OCI-LY3 (cell line): ENCODE measurements at regions not wholly inside any gene's neighbourhood (a gene's known extent, or its start where the extent isn't known, plus 50 kb on each side); places are given as distances from the start of the nearest gene placed in this dataset.

Experiments
- H2AFZ ChIP-seq: fragments of 200-600, 300-600 bp; shearing (Covaris generic); 2 replicates; pipeline ENCODE4 v1.6.0; 2014; ENCODE audit warnings: antibody characterized with exemption, low read depth, low read length
- H3K27ac ChIP-seq: fragments of 200-600, 300-600 bp; sonication (generic); 2 replicates; pipeline ENCODE4 v1.5.1; 2014; ENCODE audit warnings: mild to moderate bottlenecking, low read length, moderate library complexity, mixed read lengths
- H3K27me3 ChIP-seq: fragments of 200-600, 300-600 bp; sonication (generic); 2 replicates; pipeline ENCODE4 v1.6.1; 2014; ENCODE audit warnings: low read depth, low read length, mixed read lengths
- H3K36me3 ChIP-seq: fragments of 200-600, 300-600 bp; sonication (generic); replicated peaks from 2 replicates; pipeline ENCODE3; 2014; ENCODE audit warnings: low read depth, low read length, mixed read lengths
- H3K4me1 ChIP-seq: fragments of 300-600, 200-600 bp; sonication (generic); 2 replicates; pipeline ENCODE4 v1.6.1; 2014; ENCODE audit warnings: low read length, mixed read lengths
- H3K4me2 ChIP-seq: fragments of 200-600, 300-600 bp; sonication (generic); 2 replicates; pipeline ENCODE4 v1.6.1; 2014; ENCODE audit warnings: low read length, mixed read lengths
- H3K4me3 ChIP-seq: fragments of 300-600, 200-600 bp; sonication (generic); 2 replicates; pipeline ENCODE4 v1.5.1; 2014; ENCODE audit warnings: antibody characterized with exemption, mild to moderate bottlenecking, low read length, moderate library complexity
- H3K79me2 ChIP-seq: fragments of 300-600, 200-600 bp; shearing (Covaris generic); 2 replicates; pipeline ENCODE4 v1.6.1; 2014; ENCODE audit warnings: mild to moderate bottlenecking, low read length, mixed read lengths
- H3K9ac ChIP-seq: fragments of 300-600, 200-600 bp; shearing (Covaris generic); 2 replicates; pipeline ENCODE4 v1.6.0; 2014; ENCODE audit warnings: mild to moderate bottlenecking, low read length, moderate library complexity
- H3K9me3 ChIP-seq: fragments of 200-600, 300-600 bp; shearing (Covaris generic); 2 replicates; pipeline ENCODE4 v1.6.1; 2014; ENCODE audit warnings: low read length, mixed read lengths; ENCODE audit not compliant: insufficient read depth
- H4K20me1 ChIP-seq: fragments of 200-600, 300-600 bp; sonication (generic); 2 replicates; pipeline ENCODE4 v1.6.1; 2016; ENCODE audit warnings: low read length, mixed read lengths; ENCODE audit not compliant: insufficient read depth
- CTCF ChIP-seq: fragments of 200-600, 300-600 bp; sonication (generic); IDR thresholded peaks from 2 replicates; pipeline ENCODE4 v1.5.1; 2014; ENCODE audit warnings: antibody characterized with exemption, low read length, low read depth
- EZH2phosphoT487 ChIP-seq: fragments of 200-600 bp; shearing (Covaris generic); IDR thresholded peaks from 2 replicates; pipeline ENCODE4 v1.6.1; 2018; ENCODE audit warnings: antibody characterized with exemption, mixed run types, low read depth

- H3K27me3 ChIP-seq: no peaks in the 10 kb centered on the region
- no peaks in the 10 kb centered on the region for H3K4me1 ChIP-seq
- H3K9me3 ChIP-seq: peaks cover 8% of the 10 kb centered on the region; the same call in 1 of the 2 replicates
- H3K79me2 ChIP-seq: no peaks in the 10 kb centered on the region
- TF ChIP-seq EZH2phosphoT487 (no peak), CTCF (no peak)
- H3K36me3 ChIP-seq: no peaks in the 10 kb centered on the region
- H4K20me1 ChIP-seq: no peaks in the 10 kb centered on the region
- no peak overlapping the region for H3K4me2 ChIP-seq
- H3K9ac ChIP-seq: no peak overlapping the region
- no peak overlapping the region for H3K27ac ChIP-seq
- H3K4me3 ChIP-seq: no peak overlapping the region
- no peak overlapping the region for H2AFZ ChIP-seq
Measured at GRCh38 chr4:134393592-134393991, 192.0 kb upstream of the PABPC4L start.

GRCh38 chr4:134390319-134390718 lies 188.7 kb upstream of the PABPC4L start:
- H3K9me3 ChIP-seq: no peaks in the 10 kb centered on the region
- H3K27me3 ChIP-seq: no peaks in the 10 kb centered on the region
- no peaks in the 10 kb centered on the region for H4K20me1 ChIP-seq
- H3K4me1 ChIP-seq: no peaks in the 10 kb centered on the region
- no peak overlapping the region for H3K4me3 ChIP-seq
- TF ChIP-seq EZH2phosphoT487 (no peak), CTCF (no peak)
- H3K9ac ChIP-seq: no peak overlapping the region
- no peaks in the 10 kb centered on the region for H3K36me3 ChIP-seq
- H3K4me2 ChIP-seq: no peak overlapping the region
- no peak overlapping the region for H2AFZ ChIP-seq
- H3K27ac ChIP-seq: no peak overlapping the region
- H3K79me2 ChIP-seq: no peaks in the 10 kb centered on the region

- no peak overlapping the region for H2AFZ ChIP-seq
- no peaks in the 10 kb centered on the region for H3K4me1 ChIP-seq
- no peaks in the 10 kb centered on the region for H3K79me2 ChIP-seq
- no peaks in the 10 kb centered on the region for H3K9me3 ChIP-seq
- H3K4me2 ChIP-seq: no peak overlapping the region
- no peaks in the 10 kb centered on the region for H3K36me3 ChIP-seq
- no peaks in the 10 kb centered on the region for H4K20me1 ChIP-seq
- H3K27me3 ChIP-seq: no peaks in the 10 kb centered on the region
- TF ChIP-seq CTCF (no peak), EZH2phosphoT487 (no peak)
- no peak overlapping the region for H3K27ac ChIP-seq
- H3K4me3 ChIP-seq: no peak overlapping the region
- no peak overlapping the region for H3K9ac ChIP-seq
Measured at GRCh38 chr4:134388351-134388750, 186.8 kb upstream of the PABPC4L start.

- no peaks in the 10 kb centered on the region for H3K9me3 ChIP-seq
- H3K27ac ChIP-seq: no peak overlapping the region
- H3K4me1 ChIP-seq: no peaks in the 10 kb centered on the region
- no peak for TF ChIP-seq CTCF
- TF ChIP-seq EZH2phosphoT487: no peak
- no peak overlapping the region; the same call in 1 of the 2 replicates for H2AFZ ChIP-seq
- H3K4me3 ChIP-seq: no peak overlapping the region
- no peak overlapping the region for H3K4me2 ChIP-seq
- no peaks in the 10 kb centered on the region for H3K27me3 ChIP-seq
- no peaks in the 10 kb centered on the region for H3K79me2 ChIP-seq
- H3K36me3 ChIP-seq: no peaks in the 10 kb centered on the region
- no peak overlapping the region for H3K9ac ChIP-seq
- H4K20me1 ChIP-seq: no peaks in the 10 kb centered on the region
Measured at GRCh38 chr4:134382478-134383227, 181.1 kb upstream of the PABPC4L start.
